G401 (cell line): ENCODE measurements at regions not wholly inside any gene's neighbourhood (a gene's known extent, or its start where the extent isn't known, plus 50 kb on each side); places are given as distances from the start of the nearest gene placed in this dataset.
"Not testable (repeated sequence)": the region's sequence is repeated elsewhere in the genome, so short reads cannot be mapped to it uniquely, and the experiment has no call there.

Source experiments
- DNase-seq: peaks from one replicate; pipeline ENCODE4 v3.0.0-alpha.2; 2015; ENCODE audit warnings: low spot score
- in situ Hi-C: cut with HindIII; loops from 2 replicates; pipeline ENCODE4 v1.10.0; 2016; ENCODE audit warnings: low sequenced_read_pairs, mixed read lengths

DNA sequence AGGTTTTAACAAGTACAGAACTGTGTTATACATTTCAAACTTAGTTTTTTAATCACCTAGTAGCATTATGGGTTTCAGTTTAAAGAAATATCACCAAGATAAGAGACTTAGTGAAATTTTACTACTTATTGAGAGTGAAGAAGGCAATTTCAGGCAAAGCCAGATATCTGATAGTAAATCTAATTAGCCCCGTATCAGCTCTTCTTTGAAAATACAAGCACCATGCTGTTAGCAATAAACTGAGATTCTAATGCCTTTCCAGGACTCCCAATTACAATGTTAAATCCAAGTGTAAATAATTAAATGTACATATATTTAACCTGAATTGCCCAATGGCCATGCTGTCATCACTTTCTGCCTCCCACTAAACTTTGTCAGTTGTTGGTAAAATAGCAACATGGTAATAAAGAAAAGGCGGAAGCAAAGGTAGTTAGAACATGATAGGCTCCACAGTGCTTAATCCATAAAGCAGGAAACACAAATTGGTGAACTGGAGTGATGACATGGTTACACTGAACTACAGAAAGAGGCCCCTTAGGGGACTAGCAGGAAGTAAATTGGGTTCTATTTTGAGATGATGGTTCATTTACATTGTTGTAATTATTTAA, 646.1 kb downstream of the C12orf50 start:
- in situ Hi-C loops: no loop called here
- DNase-seq: no peak

DNA sequence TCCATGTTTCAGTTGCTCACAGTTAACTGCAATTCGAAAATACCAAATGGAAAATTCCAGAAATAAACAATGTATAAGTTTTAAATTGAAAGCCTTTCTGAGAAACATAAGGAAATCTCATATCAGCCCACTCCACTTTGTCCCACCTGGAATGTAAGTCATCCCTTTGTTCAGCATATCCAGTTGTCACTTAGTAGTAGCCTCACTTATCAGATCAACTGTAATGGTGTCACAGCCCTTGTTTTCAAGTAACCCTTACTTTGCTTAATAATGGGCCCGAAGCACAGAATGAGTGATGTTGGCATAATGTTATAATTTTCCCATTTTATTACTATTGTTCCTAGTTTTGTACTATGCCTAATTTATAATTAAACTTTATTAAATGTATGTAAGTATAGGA, 646.8 kb downstream of the C12orf50 start:
- DNase-seq: no peak
- in situ Hi-C loops: no loop called here

DNA sequence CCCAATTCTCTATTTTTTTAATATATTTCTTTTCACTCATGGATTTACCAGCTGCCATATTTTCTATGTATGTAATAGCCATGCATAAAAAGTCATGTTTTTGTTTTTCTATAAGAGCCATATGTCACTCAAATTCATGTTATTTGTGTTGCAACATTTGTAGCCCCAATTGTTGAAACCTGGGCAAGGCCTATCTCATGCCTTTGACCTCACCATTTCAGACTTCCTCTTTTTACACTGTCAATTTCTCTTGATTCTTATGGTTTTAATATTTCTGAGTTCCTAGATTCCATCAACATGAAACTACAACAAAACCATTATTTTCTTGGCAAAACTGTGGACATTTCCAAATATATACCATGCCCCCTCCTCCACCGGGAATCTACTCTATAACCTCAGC, 647.5 kb downstream of the C12orf50 start:
- in situ Hi-C loops: no loop called here

DNA sequence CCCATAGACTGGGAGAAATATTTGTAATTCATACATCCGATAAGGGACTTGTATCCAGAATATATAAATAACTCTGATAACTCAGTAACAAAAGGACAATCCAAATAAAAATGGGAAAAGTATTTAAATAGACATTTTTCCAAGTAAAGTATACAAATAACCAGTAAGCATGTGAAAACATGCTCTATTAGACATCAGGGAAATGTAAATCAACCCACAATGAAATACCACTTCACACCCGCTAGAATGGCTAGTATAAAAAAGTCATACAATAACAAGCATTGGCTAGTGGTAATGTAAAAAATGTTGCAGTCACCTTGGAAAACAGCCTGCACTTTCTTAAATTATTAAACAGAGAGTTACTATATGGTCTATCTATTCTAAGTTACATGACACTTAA, 650.7 kb downstream of the C12orf50 start:
- in situ Hi-C loops: no loop called here
- DNase-seq: no peak

More for the DNA sequence above, 647.5 kb downstream of the C12orf50 start:
- no peak for DNase-seq

DNA sequence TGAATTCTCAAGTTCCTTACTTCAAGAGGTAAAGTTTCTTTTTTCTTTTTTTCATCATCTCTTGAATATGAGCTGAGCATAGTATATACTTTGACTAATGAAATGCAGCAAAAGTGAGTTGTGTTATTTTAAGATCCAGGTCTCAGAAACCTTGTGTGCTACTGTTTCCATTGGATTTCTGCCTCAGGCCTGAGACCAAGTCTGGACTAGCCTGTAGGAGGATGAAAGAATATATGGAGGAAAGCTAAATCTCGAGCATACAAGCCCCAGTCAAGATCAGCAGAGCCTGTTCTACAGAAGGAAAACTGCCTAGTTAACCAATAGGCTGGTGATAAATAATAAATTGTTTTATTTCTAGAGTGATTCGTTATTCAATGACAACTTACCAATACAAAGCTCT, 652.5 kb downstream of the C12orf50 start:
- no peak for DNase-seq
- in situ Hi-C loops: no loop called here

GRCh38 chr12:87369161-87369560, 660.0 kb downstream of the C12orf50 start:
- in situ Hi-C loops: no loop called here
- no peak for DNase-seq

GRCh38 chr12:87368259-87368658, 660.9 kb downstream of the C12orf50 start:
- in situ Hi-C loops: no loop called here
- no peak for DNase-seq

GRCh38 chr12:87365423-87365822, 663.8 kb downstream of the C12orf50 start:
- no peak for DNase-seq
- in situ Hi-C loops: no loop called here

DNA sequence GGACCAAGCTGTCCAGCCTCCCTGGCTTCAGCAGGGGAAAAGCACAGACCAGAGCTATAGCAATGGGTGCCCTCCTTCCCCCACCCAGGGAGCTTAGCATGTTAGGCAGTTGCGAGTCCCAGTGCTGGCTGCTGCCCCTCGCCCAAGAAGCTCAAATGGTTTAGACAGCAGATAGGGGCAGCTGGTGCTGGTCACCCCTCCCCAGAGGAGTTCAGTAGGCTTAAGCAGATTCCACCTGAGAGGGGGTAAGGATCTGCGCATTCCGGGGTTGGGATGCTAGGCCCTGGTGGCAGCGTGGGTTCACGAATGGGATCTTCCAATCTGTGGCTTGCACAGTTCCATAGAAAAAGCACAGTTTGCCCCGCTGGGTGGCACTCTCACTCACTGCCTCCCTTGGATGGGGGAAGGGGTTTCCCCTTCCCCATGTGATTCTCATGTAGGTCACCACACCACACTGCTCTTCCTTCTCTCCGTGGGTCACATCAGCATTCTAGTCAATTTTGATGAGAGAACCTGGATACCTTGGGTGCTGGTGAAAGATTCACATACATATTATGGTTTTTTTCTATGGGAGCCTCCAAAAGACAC, 665.6 kb downstream of the C12orf50 start:
- in situ Hi-C loops: no loop called here
- DNase-seq: no peak

GRCh38 chr12:87349681-87350080, 679.5 kb downstream of the C12orf50 start:
- in situ Hi-C loops: no loop called here
- peak; percentile 39 for DNase-seq

GRCh38 chr12:87348071-87348470, 681.1 kb downstream of the C12orf50 start:
- DNase-seq: no peak
- in situ Hi-C loops: no loop called here

- no peak for DNase-seq
- in situ Hi-C loops: no loop called here
These were observed 684.5 kb downstream of the C12orf50 start for GRCh38 chr12:87344699-87345098.

GRCh38 chr12:87338681-87339080, 690.5 kb downstream of the C12orf50 start:
- in situ Hi-C loops: no loop called here
- no peak for DNase-seq

DNA sequence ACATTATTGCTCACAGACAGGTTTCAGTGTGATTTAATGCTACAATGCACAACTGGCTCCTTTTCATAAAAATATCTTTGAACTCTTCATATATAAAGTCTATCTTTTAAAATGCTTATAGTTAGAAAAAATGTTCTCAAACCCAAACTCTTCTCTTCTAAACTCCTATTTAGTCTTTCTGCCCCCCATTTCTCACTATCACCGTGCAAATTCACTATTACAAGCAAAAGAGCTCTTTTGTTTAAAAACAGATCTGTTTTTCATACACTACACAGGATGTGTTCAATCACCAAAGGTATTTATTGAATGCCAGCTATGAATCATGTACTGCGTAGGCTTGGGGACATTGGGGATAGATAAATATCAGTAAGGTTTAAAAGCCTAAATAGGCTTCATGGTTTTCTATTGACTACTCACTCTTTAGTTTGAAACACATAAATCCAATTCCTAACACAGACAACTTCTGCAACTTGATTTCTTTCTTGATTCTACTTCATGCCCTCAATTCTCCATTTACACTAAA, 692.3 kb downstream of the C12orf50 start:
- in situ Hi-C loops: no loop called here
- no peak for DNase-seq

GRCh38 chr12:87332987-87333726, 696.0 kb downstream of the C12orf50 start:
- in situ Hi-C loops: no loop called here
- DNase-seq: peak; percentile 35

GRCh38 chr12:87330071-87330555, 699.1 kb downstream of the C12orf50 start:
- DNase-seq, in situ Hi-C loops: not testable (repeated sequence)

- DNase-seq: no peak
- in situ Hi-C loops: no loop called here
These were observed 699.9 kb downstream of the C12orf50 start for GRCh38 chr12:87329076-87329863.

DNA sequence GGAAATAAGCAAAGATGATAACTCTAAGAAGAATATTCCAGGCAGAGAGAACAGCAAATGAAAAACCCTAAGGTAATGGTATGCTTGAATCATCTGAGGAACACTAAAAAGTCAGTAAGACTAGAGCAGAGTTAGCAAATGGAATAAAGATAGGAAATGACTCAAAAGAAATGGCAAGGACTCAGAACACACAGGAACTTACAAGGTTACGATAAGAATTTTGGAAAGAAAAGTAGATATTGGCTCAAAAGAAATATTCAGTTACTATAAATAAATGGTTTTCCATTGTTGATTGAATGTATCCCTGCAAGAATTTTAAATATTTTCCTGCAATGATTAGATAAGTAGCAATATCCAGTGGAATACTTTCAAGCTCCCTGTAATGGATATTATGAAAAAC, 705.8 kb downstream of the C12orf50 start:
- in situ Hi-C loops: no loop called here
- no peak for DNase-seq

- in situ Hi-C loops: no loop called here
- no peak for DNase-seq
These were observed 708.5 kb downstream of the C12orf50 start for GRCh38 chr12:87320724-87321123.

DNA sequence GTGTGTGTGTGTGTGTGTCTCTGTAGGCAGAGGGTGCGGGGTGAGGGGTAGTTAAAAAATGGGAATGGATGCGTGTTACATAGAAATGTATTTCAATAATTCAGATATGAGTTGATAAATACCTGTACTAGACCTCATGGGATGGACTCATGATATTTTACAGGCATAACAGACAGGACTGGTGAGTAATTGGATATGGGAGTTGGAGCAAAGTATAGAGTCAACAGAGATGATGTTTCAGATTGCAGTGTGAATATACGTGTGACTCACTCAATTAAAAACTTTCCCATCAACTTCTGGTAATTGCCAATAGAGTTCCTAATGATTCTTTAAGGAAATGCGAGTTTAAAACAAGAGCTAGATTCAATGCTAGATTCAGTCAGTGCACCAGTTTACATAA, 711.9 kb downstream of the C12orf50 start:
- in situ Hi-C loops: no loop called here
- DNase-seq: no peak
